Astrocyte (in vitro differentiated cells and primary cell): ENCODE measurements at regions not wholly inside any gene's neighbourhood (a gene's known extent, or its start where the extent isn't known, plus 50 kb on each side); places are given as distances from the start of the nearest gene placed in this dataset.

ENCODE experiments used
- DNase-seq: peaks from one replicate; pipeline ENCODE4 v3.0.0-alpha.2; 2010; ENCODE audit warnings: low read depth
- FAIRE-seq: peaks from 2 replicates; lab custom pipeline; 2011; peaks lifted over from hg19 to GRCh38; lab: Jason Lieb, UNC
- H2AFZ ChIP-seq: 2 replicates; pipeline ENCODE4 v1.6.0; 2012; ENCODE audit warnings: low read depth, low read length, inconsistent platforms
- H3K27ac ChIP-seq: 2 replicates; pipeline ENCODE4 v1.5.1; 2011; ENCODE audit warnings: low read depth, low read length, inconsistent platforms
- H3K27me3 ChIP-seq: 2 replicates; pipeline ENCODE4 v1.6.0; 2011; ENCODE audit warnings: low read length, inconsistent platforms; ENCODE audit not compliant: insufficient read depth
- H3K36me3 ChIP-seq: 2 replicates; pipeline ENCODE4 v1.5.1; 2011; ENCODE audit warnings: low read length, inconsistent platforms; ENCODE audit not compliant: insufficient read depth
- H3K4me1 ChIP-seq: 2 replicates; pipeline ENCODE4 v1.5.1; 2011; ENCODE audit warnings: low read length, inconsistent platforms; ENCODE audit not compliant: insufficient read depth
- H3K4me2 ChIP-seq: 2 replicates; pipeline ENCODE4 v1.6.0; 2012; ENCODE audit warnings: low read length, inconsistent platforms
- H3K4me3 ChIP-seq: 2 replicates; pipeline ENCODE4 v1.5.1; 2011; ENCODE audit warnings: low read depth, mild to moderate bottlenecking, low read length, inconsistent platforms; ENCODE audit not compliant: insufficient read depth
- H3K79me2 ChIP-seq: 2 replicates; pipeline ENCODE4 v1.6.0; 2012; ENCODE audit warnings: mild to moderate bottlenecking, low read length, inconsistent platforms; ENCODE audit not compliant: insufficient read depth
- H3K9ac ChIP-seq: 2 replicates; pipeline ENCODE4 v1.6.0; 2012; ENCODE audit warnings: mild to moderate bottlenecking, low read length, inconsistent platforms
- H3K9me3 ChIP-seq: 2 replicates; pipeline ENCODE4 v1.5.1; 2012; ENCODE audit warnings: low read depth, mild to moderate bottlenecking, low read length, inconsistent platforms; ENCODE audit not compliant: insufficient read depth
- H4K20me1 ChIP-seq: 2 replicates; pipeline ENCODE4 v1.6.0; 2012; ENCODE audit warnings: low read length, inconsistent platforms; ENCODE audit not compliant: insufficient read depth
- H3K27ac Mint-ChIP-seq: one replicate; pipeline ENCODE4 v1.8.0; 2021; ENCODE audit warnings: mild to moderate bottlenecking, mixed read lengths; ENCODE audit not compliant: unreplicated experiment
- H3K27me3 Mint-ChIP-seq: one replicate; pipeline ENCODE4 v1.8.0; 2021; ENCODE audit warnings: low read depth, mixed read lengths; ENCODE audit not compliant: unreplicated experiment
- H3K36me3 Mint-ChIP-seq: one replicate; pipeline ENCODE4 v1.8.0; 2021; ENCODE audit warnings: low read depth, mixed read lengths; ENCODE audit not compliant: unreplicated experiment
- H3K4me1 Mint-ChIP-seq: one replicate; pipeline ENCODE4 v1.8.0; 2021; ENCODE audit warnings: low read depth, mixed read lengths; ENCODE audit not compliant: unreplicated experiment
- H3K4me3 Mint-ChIP-seq: one replicate; pipeline ENCODE4 v1.8.0; 2021; ENCODE audit warnings: mild to moderate bottlenecking, moderate library complexity, mixed read lengths; ENCODE audit not compliant: unreplicated experiment
- H3K9me3 Mint-ChIP-seq: one replicate; pipeline ENCODE4 v1.8.0; 2021; ENCODE audit warnings: mild to moderate bottlenecking, mixed read lengths; ENCODE audit not compliant: unreplicated experiment
- CTCF ChIP-seq: IDR thresholded peaks from 2 replicates; pipeline ENCODE4 v1.5.1; 2011; ENCODE audit warnings: low read depth, mild to moderate bottlenecking, inconsistent platforms, low read length, moderate library complexity; ENCODE audit not compliant: insufficient read depth
- EZH2 ChIP-seq: IDR thresholded peaks from 2 replicates; pipeline ENCODE4 v1.6.1; 2012; ENCODE audit warnings: mild to moderate bottlenecking, low read length, inconsistent platforms; ENCODE audit not compliant: insufficient read depth

GRCh38 chr10:78160591-78160990 lies 126.9 kb downstream of the RPS24 start:
- TF ChIP-seq EZH2 (no peak), CTCF (no peak)
- Mint-ChIP-seq H3K4me1 (no peaks in the 10 kb centered on the region), H3K36me3 (peaks cover 4% of the 10 kb centered on the region), H3K27me3 (peaks cover 35% of the 10 kb centered on the region), H3K4me3 (no peak overlapping the region), H3K9me3 (peaks cover 9% of the 10 kb centered on the region), H3K27ac (no peak overlapping the region)
- Histone ChIP-seq H3K27ac (no peak overlapping the region), H3K9me3 (no peaks in the 10 kb centered on the region), H3K4me1 (no peaks in the 10 kb centered on the region), H3K9ac (no peak overlapping the region), H2AFZ (no peak overlapping the region), H3K36me3 (no peaks in the 10 kb centered on the region), H3K4me3 (no peak overlapping the region), H3K27me3 (peaks cover 19% of the 10 kb centered on the region), H3K4me2 (no peak overlapping the region), H3K79me2 (no peaks in the 10 kb centered on the region), H4K20me1 (no peaks in the 10 kb centered on the region)
- DNase-seq (no peak), FAIRE-seq (no peak)

- peaks cover 13% of the 10 kb centered on the region for H3K27me3 ChIP-seq
- Mint-ChIP-seq H3K36me3 (peaks cover 4% of the 10 kb centered on the region), H3K4me3 (no peak overlapping the region), H3K4me1 (no peaks in the 10 kb centered on the region), H3K27ac (no peak overlapping the region), H3K9me3 (peaks cover 9% of the 10 kb centered on the region), H3K27me3 (peaks cover 35% of the 10 kb centered on the region)
- H3K4me2 ChIP-seq: no peak overlapping the region
- no peaks in the 10 kb centered on the region for H3K36me3 ChIP-seq
- H3K9ac ChIP-seq: no peak overlapping the region
- H2AFZ ChIP-seq: no peak overlapping the region
- DNase-seq (no peak), FAIRE-seq (no peak)
- no peaks in the 10 kb centered on the region for H3K9me3 ChIP-seq
- H3K4me3 ChIP-seq: no peak overlapping the region
- TF ChIP-seq EZH2 (no peak), CTCF (no peak)
- H3K4me1 ChIP-seq: no peaks in the 10 kb centered on the region
- H4K20me1 ChIP-seq: no peaks in the 10 kb centered on the region
- H3K27ac ChIP-seq: no peak overlapping the region
- no peaks in the 10 kb centered on the region for H3K79me2 ChIP-seq
These were observed 129.2 kb downstream of the RPS24 start for GRCh38 chr10:78162853-78163252.

- Histone ChIP-seq H3K27ac (no peak overlapping the region), H3K27me3 (peaks cover 9% of the 10 kb centered on the region), H3K4me1 (no peaks in the 10 kb centered on the region), H3K4me2 (no peak overlapping the region), H2AFZ (no peak overlapping the region), H3K79me2 (no peaks in the 10 kb centered on the region), H3K36me3 (no peaks in the 10 kb centered on the region), H3K9me3 (no peaks in the 10 kb centered on the region), H3K4me3 (no peak overlapping the region), H3K9ac (no peak overlapping the region), H4K20me1 (no peaks in the 10 kb centered on the region)
- Mint-ChIP-seq H3K9me3 (peaks cover 9% of the 10 kb centered on the region), H3K27ac (no peak overlapping the region), H3K27me3 (peaks cover 29% of the 10 kb centered on the region), H3K4me3 (no peak overlapping the region), H3K36me3 (peaks cover 4% of the 10 kb centered on the region), H3K4me1 (peaks cover 3% of the 10 kb centered on the region)
- FAIRE-seq (no peak), DNase-seq (no peak)
- TF ChIP-seq CTCF (no peak), EZH2 (no peak)
These were observed 131.0 kb downstream of the RPS24 start for GRCh38 chr10:78164702-78165101.
